ENCODE measurements at regions not wholly inside any gene's neighbourhood (a gene's known extent, or its start where the extent isn't known, plus 50 kb on each side); places are given as distances from the start of the nearest gene placed in this dataset.

DNA sequence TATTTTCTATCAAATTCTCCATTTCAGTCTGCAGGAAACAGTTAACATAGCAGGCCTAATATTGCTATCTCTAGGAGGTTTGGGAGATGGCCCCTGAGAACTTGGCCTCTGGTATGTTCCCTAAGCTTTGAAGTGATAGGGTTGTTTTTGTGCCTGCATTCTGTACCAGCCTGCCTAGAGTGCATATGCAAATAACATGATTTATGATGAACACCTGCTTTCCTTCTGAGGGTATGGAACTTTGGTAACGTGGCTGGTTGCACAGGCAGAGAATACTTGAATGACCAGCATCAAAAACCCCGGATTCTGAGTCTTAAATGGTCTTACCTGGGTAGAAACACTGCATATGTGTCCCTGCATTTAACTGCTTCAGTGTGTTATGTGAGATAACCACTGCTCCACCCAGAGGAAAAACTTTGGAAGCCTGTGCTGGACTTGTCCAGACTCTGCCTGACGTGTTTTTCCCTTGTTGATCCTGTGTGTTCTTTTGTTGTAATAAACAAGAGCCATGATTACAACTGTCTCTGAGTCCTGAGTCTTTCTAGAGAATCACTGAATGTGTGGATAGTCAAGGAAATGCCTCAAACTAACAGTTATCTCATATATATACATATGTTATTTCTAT lies 111.3 kb upstream of the ABCA1 start:
- H3K36me3 Mint-ChIP-seq (ENCODE audit: insufficient read depth, unreplicated experiment): no peaks in the 10 kb centered on the region
- ChIA-PET CTCF (no interaction called here), POLR2A (interaction anchor here (1.0 kb wide), 1 partner anchor 25 kb away, joined by 3 read pairs; no protein-coding TSS in a partner anchor)
- no peaks in the 10 kb centered on the region for H3K9me3 Mint-ChIP-seq (ENCODE audit: unreplicated experiment)
- H3K27me3 Mint-ChIP-seq (ENCODE audit: insufficient read depth, unreplicated experiment): no peaks in the 10 kb centered on the region
- TF ChIP-seq, protein P1, sequence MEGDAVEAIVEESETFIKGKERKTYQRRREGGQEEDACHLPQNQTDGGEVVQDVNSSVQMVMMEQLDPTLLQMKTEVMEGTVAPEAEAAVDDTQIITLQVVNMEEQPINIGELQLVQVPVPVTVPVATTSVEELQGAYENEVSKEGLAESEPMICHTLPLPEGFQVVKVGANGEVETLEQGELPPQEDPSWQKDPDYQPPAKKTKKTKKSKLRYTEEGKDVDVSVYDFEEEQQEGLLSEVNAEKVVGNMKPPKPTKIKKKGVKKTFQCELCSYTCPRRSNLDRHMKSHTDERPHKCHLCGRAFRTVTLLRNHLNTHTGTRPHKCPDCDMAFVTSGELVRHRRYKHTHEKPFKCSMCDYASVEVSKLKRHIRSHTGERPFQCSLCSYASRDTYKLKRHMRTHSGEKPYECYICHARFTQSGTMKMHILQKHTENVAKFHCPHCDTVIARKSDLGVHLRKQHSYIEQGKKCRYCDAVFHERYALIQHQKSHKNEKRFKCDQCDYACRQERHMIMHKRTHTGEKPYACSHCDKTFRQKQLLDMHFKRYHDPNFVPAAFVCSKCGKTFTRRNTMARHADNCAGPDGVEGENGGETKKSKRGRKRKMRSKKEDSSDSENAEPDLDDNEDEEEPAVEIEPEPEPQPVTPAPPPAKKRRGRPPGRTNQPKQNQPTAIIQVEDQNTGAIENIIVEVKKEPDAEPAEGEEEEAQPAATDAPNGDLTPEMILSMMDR (IDR thresholded peaks at IDR 0.05; ENCODE audit: unreplicated experiment): no peak
- H3K4me1 Mint-ChIP-seq (ENCODE audit: insufficient read depth, unreplicated experiment): no peaks in the 10 kb centered on the region
- H3K4me3 Mint-ChIP-seq (ENCODE audit: unreplicated experiment): no peak overlapping the region
- DNase-seq (ENCODE audit: unreplicated experiment): no peak
- BruUV-seq (replicated peaks): no TSS peak
- intact Hi-C loops (cut with micrococcal nuclease): no loop called here
- H3K27ac Mint-ChIP-seq (ENCODE audit: low read depth, unreplicated experiment): no peak overlapping the region

DNA sequence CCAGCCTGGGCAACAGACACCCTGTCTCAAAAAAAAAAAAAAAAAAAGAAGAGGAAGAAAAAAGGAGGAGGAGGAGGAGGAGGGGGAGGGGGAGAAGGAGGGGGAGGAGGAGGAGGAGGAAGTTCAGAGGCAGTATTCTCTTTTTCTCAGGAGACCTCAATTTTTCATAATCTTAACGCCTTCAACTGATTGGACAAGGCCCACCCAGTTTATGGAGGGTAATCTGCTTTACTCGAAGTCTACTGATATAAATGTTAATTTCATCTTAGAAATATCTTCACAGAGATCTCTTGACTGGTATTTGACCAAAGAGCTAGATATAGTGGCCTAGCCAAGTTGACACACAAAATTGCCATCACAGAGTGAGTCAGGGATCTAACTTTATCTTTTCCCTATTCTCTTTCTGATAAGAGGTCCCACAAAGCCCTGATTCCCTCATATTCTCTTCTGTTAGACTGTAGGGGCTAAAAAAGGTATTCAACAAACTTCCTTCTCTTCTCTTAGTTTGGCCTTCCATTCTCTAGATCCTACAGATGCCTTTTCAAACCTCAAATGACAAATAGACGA lies 115.5 kb upstream of the ABCA1 start:
- no peaks in the 10 kb centered on the region for H3K4me1 Mint-ChIP-seq (ENCODE audit: insufficient read depth, unreplicated experiment)
- no peak overlapping the region for H3K27ac Mint-ChIP-seq (ENCODE audit: low read depth, unreplicated experiment)
- no peak overlapping the region for H3K4me3 Mint-ChIP-seq (ENCODE audit: unreplicated experiment)
- no TSS peak for BruUV-seq (replicated peaks)
- TF ChIP-seq, protein P1 (IDR thresholded peaks at IDR 0.05; ENCODE audit: unreplicated experiment): no peak
- ChIA-PET POLR2A (interaction anchor here (1.6 kb wide), 1 partner anchor 21 kb away, joined by 5 read pairs; no protein-coding TSS in a partner anchor), CTCF (interaction anchor here (0.6 to 0.7 kb wide), 2 partner anchors 156 to 214 kb away, joined by 3 to 4 read pairs; no protein-coding TSS in a partner anchor)
- no peaks in the 10 kb centered on the region for H3K36me3 Mint-ChIP-seq (ENCODE audit: insufficient read depth, unreplicated experiment)
- H3K27me3 Mint-ChIP-seq (ENCODE audit: insufficient read depth, unreplicated experiment): no peaks in the 10 kb centered on the region
- DNase-seq (ENCODE audit: unreplicated experiment): no peak
- H3K9me3 Mint-ChIP-seq (ENCODE audit: unreplicated experiment): no peaks in the 10 kb centered on the region
- intact Hi-C loops (cut with micrococcal nuclease): no loop called here

DNA sequence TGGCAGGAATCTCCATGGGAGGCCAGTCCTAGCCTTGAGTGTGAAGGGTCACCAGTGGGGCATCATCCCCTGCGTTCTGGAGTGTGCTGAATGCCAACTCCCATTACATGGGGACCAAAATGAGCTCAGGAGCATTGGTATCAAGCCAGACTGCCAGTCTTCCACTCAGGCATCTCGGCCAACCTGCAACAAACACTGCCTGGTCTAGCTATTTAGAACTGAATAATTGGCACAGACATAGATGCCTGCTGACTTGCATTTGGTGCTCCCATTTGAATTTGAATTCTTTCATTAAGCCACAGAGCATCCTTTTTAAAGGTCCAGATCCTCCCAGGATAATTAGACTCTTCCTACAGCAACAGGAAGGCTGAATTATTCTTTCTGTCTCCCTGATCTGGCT lies 116.6 kb upstream of the ABCA1 start:
- ChIA-PET CTCF (interaction anchor here (0.6 to 0.7 kb wide), 3 partner anchors 11 to 17 kb away, joined by 3 to 4 read pairs (median 3); no protein-coding TSS in a partner anchor), POLR2A (no interaction called here)
- BruUV-seq (replicated peaks): no TSS peak
- intact Hi-C loops (cut with micrococcal nuclease): no loop called here
- no peaks in the 10 kb centered on the region for H3K27me3 Mint-ChIP-seq (ENCODE audit: insufficient read depth, unreplicated experiment)
- H3K4me3 Mint-ChIP-seq (ENCODE audit: unreplicated experiment): no peak overlapping the region
- no peaks in the 10 kb centered on the region for H3K36me3 Mint-ChIP-seq (ENCODE audit: insufficient read depth, unreplicated experiment)
- H3K4me1 Mint-ChIP-seq (ENCODE audit: insufficient read depth, unreplicated experiment): no peaks in the 10 kb centered on the region
- no peak for DNase-seq (ENCODE audit: unreplicated experiment)
- H3K9me3 Mint-ChIP-seq (ENCODE audit: unreplicated experiment): no peaks in the 10 kb centered on the region
- TF ChIP-seq, protein P1 (IDR thresholded peaks at IDR 0.05; ENCODE audit: unreplicated experiment): no peak
- no peak overlapping the region for H3K27ac Mint-ChIP-seq (ENCODE audit: low read depth, unreplicated experiment)

DNA sequence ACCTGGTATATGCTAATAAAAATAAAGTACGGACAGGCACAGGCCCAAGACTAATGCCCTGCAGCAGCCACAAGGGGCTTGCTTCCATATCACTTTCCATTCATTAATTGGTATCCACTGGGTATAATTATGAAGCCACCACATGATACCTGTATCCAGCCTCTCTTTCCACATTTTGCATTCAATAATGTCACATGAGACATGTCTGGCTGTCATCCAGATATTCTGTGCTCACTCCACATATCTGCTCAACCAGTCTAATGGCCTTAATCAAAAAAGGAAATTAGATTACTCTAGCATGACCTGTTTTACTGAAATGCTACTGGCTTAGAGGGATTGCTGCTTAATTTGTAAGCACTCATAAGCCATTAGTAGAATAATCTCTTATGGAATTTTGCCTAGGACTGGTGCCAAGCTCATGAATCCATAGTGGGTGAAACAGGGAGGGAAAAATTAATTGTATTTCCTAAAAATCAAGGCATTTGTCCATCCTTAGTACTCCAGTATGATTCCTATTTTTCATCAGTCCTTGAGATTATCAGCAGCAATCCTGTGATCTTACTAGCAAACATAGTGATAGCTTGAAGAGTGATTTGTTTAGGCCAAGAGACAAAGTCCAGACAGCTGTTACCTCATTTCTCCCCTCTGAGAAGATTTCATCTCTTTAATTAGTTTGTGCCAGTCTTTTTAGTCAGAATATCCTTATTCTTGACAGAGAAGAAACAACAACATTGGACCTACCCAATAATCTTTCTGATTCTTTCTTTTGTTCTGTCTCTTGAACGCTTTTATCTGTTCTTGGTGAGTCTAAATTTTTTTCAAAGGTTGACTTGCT lies 119.2 kb upstream of the ABCA1 start:
- CTCF ChIA-PET: no interaction called here
- POLR2A ChIA-PET: interaction anchor here (0.7 to 1.0 kb wide), 2 partner anchors 17 to 151 kb away, joined by 3 read pairs; no protein-coding TSS in a partner anchor
- Mint-ChIP-seq H3K36me3 (ENCODE audit: insufficient read depth, unreplicated experiment) (no peaks in the 10 kb centered on the region), H3K4me3 (ENCODE audit: unreplicated experiment) (no peak overlapping the region), H3K9me3 (ENCODE audit: unreplicated experiment) (no peaks in the 10 kb centered on the region), H3K4me1 (ENCODE audit: insufficient read depth, unreplicated experiment) (no peaks in the 10 kb centered on the region), H3K27ac (ENCODE audit: low read depth, unreplicated experiment) (no peak overlapping the region), H3K27me3 (ENCODE audit: insufficient read depth, unreplicated experiment) (no peaks in the 10 kb centered on the region)
- TF ChIP-seq, protein P1 (IDR thresholded peaks at IDR 0.05; ENCODE audit: unreplicated experiment): no peak
- intact Hi-C loops (cut with micrococcal nuclease): no loop called here
- DNase-seq (ENCODE audit: unreplicated experiment): no peak
- BruUV-seq (replicated peaks): no TSS peak

Data from MCF 10A (cell line).